Mesendoderm (in vitro differentiated cells): ENCODE measurements at regions not wholly inside any gene's neighbourhood (a gene's known extent, or its start where the extent isn't known, plus 50 kb on each side); places are given as distances from the start of the nearest gene placed in this dataset.
"Not testable (repeated sequence)": the region's sequence is repeated elsewhere in the genome, so short reads cannot be mapped to it uniquely, and the experiment has no call there.

Experiments
- DNase-seq: peaks from one replicate; pipeline ENCODE4 v3.0.0; 2013
- H2AK5ac ChIP-seq: 2 replicates; pipeline ENCODE4 v1.6.1; 2013; ENCODE audit warnings: low read length, inconsistent platforms
- H2BK120ac ChIP-seq: 2 replicates; pipeline ENCODE4 v1.6.1; 2013; ENCODE audit warnings: low read depth, mild to moderate bottlenecking, low read length, moderate library complexity, mixed read lengths
- H2BK15ac ChIP-seq: replicated peaks from 2 replicates; pipeline ENCODE4 v1.6.1; 2013; ENCODE audit warnings: low read depth, mild to moderate bottlenecking, moderate library complexity
- H2BK5ac ChIP-seq: 2 replicates; pipeline ENCODE4 v1.6.1; 2013; ENCODE audit warnings: low read length, inconsistent platforms
- H3K18ac ChIP-seq: 2 replicates; pipeline ENCODE4 v1.6.1; 2013; ENCODE audit warnings: mild to moderate bottlenecking, low read length, mixed read lengths
- H3K23ac ChIP-seq: one replicate; pipeline ENCODE4 v1.6.1; 2013; ENCODE audit warnings: low read length
- H3K27ac ChIP-seq: 2 replicates; pipeline ENCODE4 v1.5.1; 2013; ENCODE audit warnings: low read depth, mild to moderate bottlenecking, inconsistent platforms, low read length, moderate library complexity
- H3K27me3 ChIP-seq: 2 replicates; pipeline ENCODE4 v1.6.1; 2013; ENCODE audit warnings: low read length, control low read depth, mild to moderate bottlenecking, inconsistent platforms; ENCODE audit not compliant: insufficient read depth, poor library complexity
- H3K36me3 ChIP-seq: 2 replicates; pipeline ENCODE4 v1.6.1; 2013; ENCODE audit warnings: low read length, inconsistent platforms; ENCODE audit not compliant: control insufficient read depth, insufficient read depth
- H3K4ac ChIP-seq: one replicate; pipeline ENCODE4 v1.6.1; 2013; ENCODE audit warnings: low read depth, mild to moderate bottlenecking, low read length, moderate library complexity
- H3K4me1 ChIP-seq: 2 replicates; pipeline ENCODE4 v1.6.1; 2013; ENCODE audit warnings: low read depth, low read length, inconsistent platforms; ENCODE audit not compliant: control insufficient read depth
- H3K4me2 ChIP-seq: 2 replicates; pipeline ENCODE4 v1.6.1; 2013; ENCODE audit warnings: low read length
- H3K4me3 ChIP-seq: 2 replicates; pipeline ENCODE4 v1.5.1; 2013; ENCODE audit warnings: mild to moderate bottlenecking, low read length
- H3K56ac ChIP-seq: one replicate; pipeline ENCODE4 v1.6.1; 2013; ENCODE audit warnings: low read length
- H3K79me1 ChIP-seq: 2 replicates; pipeline ENCODE4 v1.6.1; 2013; ENCODE audit warnings: low read length, inconsistent platforms
- H3K79me2 ChIP-seq: 2 replicates; pipeline ENCODE4 v1.6.1; 2013; ENCODE audit warnings: mild to moderate bottlenecking, low read length; ENCODE audit not compliant: control insufficient read depth, insufficient read depth
- H3K9ac ChIP-seq: 2 replicates; pipeline ENCODE4 v1.6.1; 2013; ENCODE audit warnings: low read length, inconsistent platforms
- H4K5ac ChIP-seq: one replicate; pipeline ENCODE4 v1.6.1; 2013; ENCODE audit warnings: low read length
- H4K8ac ChIP-seq: one replicate; pipeline ENCODE4 v1.6.1; 2013; ENCODE audit warnings: low read depth, mild to moderate bottlenecking, control low read depth, low read length, moderate library complexity
- WGBS: extraction: QIAGEN DNeasy Blood & Tissue Kit; methylation state at CpG from one replicate; pipeline ENCODE4 v1.1.7; 2013; ENCODE audit warnings: low lambda C conversion rate, missing lambda C conversion rate; ENCODE audit not compliant: insufficient coverage; ENCODE audit errors: extremely low coverage; 5-methylcytosine and 5-hydroxymethylcytosine counted together

DNA sequence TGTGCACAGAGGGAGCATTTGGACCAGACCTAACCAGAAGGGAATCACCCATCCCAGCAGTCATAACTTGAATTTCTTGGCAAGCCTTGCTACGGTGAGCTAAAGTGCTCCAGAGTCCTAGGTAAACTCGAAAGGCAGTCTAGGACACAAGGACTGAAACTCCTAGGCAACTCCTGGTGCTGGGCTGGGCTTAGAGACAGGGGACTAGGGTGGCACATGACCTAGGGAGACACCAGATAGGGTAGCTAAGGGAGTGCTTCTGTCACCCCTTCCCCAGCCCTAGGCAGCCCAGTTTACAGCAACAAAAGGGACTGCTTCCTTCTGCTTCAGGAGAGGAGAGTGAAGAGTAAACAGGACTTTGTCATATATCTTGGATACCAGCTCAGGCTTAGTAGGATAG, 256.4 kb upstream of the ARHGEF26 start:
- Histone ChIP-seq H3K23ac (no peak overlapping the region), H3K27ac (no peak overlapping the region), H2BK5ac (no peak overlapping the region), H3K4me2 (no peak overlapping the region), H3K4me3 (no peak overlapping the region), H4K5ac (no peak overlapping the region), H2AK5ac (no peak overlapping the region), H3K79me1 (no peaks in the 10 kb centered on the region), H3K4ac (no peak overlapping the region), H3K4me1 (no peaks in the 10 kb centered on the region), H3K36me3 (no peaks in the 10 kb centered on the region), H2BK15ac (no peak overlapping the region), H2BK120ac (no peak overlapping the region), H3K9ac (no peak overlapping the region), H4K8ac (no peak overlapping the region), H3K27me3 (no peaks in the 10 kb centered on the region), H3K56ac (no peak overlapping the region), H3K18ac (no peak overlapping the region), H3K79me2 (no peaks in the 10 kb centered on the region)
- no CpG with 5 or more reads among the region's 2 CpGs for WGBS
- DNase-seq = no peak

DNA sequence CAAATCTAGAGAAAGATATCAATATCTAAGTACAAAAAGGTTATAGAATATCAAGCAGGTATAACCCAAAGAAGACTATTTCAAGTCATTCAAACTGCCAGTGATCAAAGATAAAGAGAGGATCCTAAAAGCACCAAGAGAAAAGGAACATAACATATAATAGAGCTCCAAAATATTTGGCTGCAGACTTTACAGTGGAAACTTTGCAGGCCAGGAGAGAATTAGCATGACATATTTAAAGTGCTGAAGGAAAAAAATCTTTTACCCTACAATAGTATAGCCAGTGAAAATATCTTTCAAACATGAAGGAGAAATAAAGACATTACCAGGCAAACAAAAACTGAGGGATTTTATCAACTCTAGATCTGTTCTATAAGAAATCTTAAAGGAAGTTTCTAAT, 254.3 kb upstream of the ARHGEF26 start:
- no peak overlapping the region for H3K4me2 ChIP-seq
- no peak overlapping the region for H3K27ac ChIP-seq
- H3K23ac ChIP-seq = no peak overlapping the region
- no peak overlapping the region for H3K9ac ChIP-seq
- no peaks in the 10 kb centered on the region for H3K79me1 ChIP-seq
- H3K4me3 ChIP-seq = no peak overlapping the region
- H3K56ac ChIP-seq = no peak overlapping the region
- H3K27me3 ChIP-seq = no peaks in the 10 kb centered on the region
- H2BK5ac ChIP-seq = no peak overlapping the region
- H4K8ac ChIP-seq = no peak overlapping the region
- no peaks in the 10 kb centered on the region for H3K79me2 ChIP-seq
- DNase-seq = no peak
- no peak overlapping the region for H4K5ac ChIP-seq
- H2BK15ac ChIP-seq = no peak overlapping the region
- H2BK120ac ChIP-seq = no peak overlapping the region
- H3K36me3 ChIP-seq = no peaks in the 10 kb centered on the region
- H3K4ac ChIP-seq = no peak overlapping the region
- no peaks in the 10 kb centered on the region for H3K4me1 ChIP-seq
- no peak overlapping the region for H3K18ac ChIP-seq
- H2AK5ac ChIP-seq = no peak overlapping the region

DNA sequence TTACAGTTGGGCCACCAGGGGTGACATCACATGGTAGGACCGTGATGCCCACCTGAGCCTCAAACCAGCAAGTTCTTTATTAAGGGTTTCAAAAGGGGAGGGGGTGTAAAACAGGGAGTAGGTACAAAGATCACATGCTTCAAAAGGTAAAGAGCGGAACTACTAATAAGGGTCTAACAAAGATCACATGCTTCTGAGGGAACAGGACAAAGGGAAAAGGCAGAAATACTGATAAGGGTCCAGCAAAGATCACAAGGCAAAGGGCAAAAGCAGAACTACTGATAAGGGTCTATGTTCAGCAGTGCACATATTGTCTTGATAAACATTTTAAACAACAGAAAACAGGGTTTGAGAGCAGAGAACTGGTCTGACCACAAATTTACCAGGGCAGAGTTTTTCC, 246.8 kb upstream of the ARHGEF26 start:
- H3K36me3 ChIP-seq, H2BK5ac ChIP-seq, H3K4ac ChIP-seq, H3K79me1 ChIP-seq, H3K9ac ChIP-seq, H3K27me3 ChIP-seq, H2BK15ac ChIP-seq, H2BK120ac ChIP-seq, H4K5ac ChIP-seq, H2AK5ac ChIP-seq, H3K56ac ChIP-seq, H3K79me2 ChIP-seq, H3K23ac ChIP-seq, H3K4me1 ChIP-seq, H3K18ac ChIP-seq, DNase-seq, H4K8ac ChIP-seq, H3K4me3 ChIP-seq, H3K4me2 ChIP-seq, H3K27ac ChIP-seq: not testable (repeated sequence)
- WGBS = no CpG with 5 or more reads among the region's 2 CpGs

DNA sequence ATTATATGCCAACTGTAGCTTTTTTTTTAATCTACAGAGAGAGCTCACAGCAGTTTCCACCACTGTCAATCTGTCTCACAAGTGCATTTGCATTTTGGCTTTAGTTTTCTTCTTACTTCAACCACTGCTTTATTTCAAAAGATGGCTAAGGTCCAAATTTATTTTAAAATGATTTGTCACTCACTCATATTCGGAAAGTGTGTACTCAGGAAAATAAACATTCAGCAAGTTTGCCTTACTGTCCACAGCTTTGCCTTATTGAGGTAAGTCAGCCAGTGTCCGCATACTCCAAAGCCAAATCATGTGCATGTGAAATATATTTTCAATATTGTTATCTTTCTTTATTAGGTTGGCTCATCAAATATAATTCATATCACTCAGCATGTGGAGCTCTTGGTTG, 240.7 kb upstream of the ARHGEF26 start:
- Histone ChIP-seq H3K56ac (no peak overlapping the region), H2BK120ac (no peak overlapping the region), H4K5ac (no peak overlapping the region), H3K23ac (no peak overlapping the region), H2AK5ac (no peak overlapping the region), H3K9ac (no peak overlapping the region), H3K36me3 (no peaks in the 10 kb centered on the region), H3K4me2 (no peak overlapping the region), H3K18ac (no peak overlapping the region), H3K4me3 (no peak overlapping the region), H3K27ac (no peak overlapping the region), H3K79me2 (no peaks in the 10 kb centered on the region), H2BK15ac (no peak overlapping the region), H4K8ac (no peak overlapping the region), H3K27me3 (no peaks in the 10 kb centered on the region), H3K4me1 (no peaks in the 10 kb centered on the region), H3K4ac (no peak overlapping the region), H3K79me1 (no peaks in the 10 kb centered on the region), H2BK5ac (no peak overlapping the region)
- WGBS = no CpG with 5 or more reads among the region's 2 CpGs
- DNase-seq = no peak

DNA sequence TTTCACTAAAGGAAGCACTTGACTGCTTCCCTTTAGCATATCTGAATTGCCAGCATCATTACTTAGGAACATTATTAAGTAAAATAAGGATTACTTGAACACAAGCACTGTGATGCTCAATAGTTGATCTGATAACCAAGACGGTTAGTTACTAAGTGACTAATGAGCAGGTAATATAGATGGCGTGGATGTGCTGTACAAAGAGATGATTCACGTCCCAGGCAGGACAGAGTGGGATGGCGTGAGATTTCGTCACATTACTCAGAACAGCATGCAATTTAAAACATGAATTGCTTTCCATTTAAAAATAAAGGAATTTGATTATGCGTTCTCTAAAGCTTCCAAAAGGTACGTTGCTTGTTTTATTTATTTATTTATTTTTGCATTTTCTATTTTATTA, 240.0 kb upstream of the ARHGEF26 start:
- Histone ChIP-seq H4K5ac (no peak overlapping the region), H3K4me1 (no peaks in the 10 kb centered on the region), H2BK5ac (no peak overlapping the region), H3K4me3 (no peak overlapping the region), H3K79me1 (no peaks in the 10 kb centered on the region), H3K23ac (no peak overlapping the region), H4K8ac (no peak overlapping the region), H3K36me3 (no peaks in the 10 kb centered on the region), H3K4me2 (no peak overlapping the region), H3K27ac (no peak overlapping the region), H2AK5ac (no peak overlapping the region), H2BK120ac (no peak overlapping the region), H3K79me2 (no peaks in the 10 kb centered on the region), H3K56ac (no peak overlapping the region), H3K4ac (no peak overlapping the region), H2BK15ac (no peak overlapping the region), H3K27me3 (no peaks in the 10 kb centered on the region), H3K9ac (no peak overlapping the region), H3K18ac (no peak overlapping the region)
- DNase-seq = no peak
- no CpG with 5 or more reads among the region's 7 CpGs for WGBS

DNA sequence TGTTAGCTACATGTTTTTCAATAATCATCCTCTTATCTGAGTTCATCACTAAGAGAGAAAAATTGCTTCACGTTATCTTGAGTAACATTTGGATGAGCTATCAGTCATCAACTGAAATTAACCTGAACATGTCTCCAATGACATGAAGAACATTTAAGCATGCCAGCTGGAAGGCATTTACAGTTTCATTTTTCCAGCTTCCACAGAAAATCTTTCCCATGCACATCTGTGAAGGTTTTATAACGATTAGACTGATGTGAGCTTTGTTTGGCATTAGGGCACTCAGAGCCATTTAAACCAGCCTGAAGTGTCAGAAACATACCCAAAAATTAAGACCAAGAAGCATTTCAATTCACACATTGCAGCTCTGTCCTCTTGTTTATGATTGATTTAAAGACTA, 235.8 kb upstream of the ARHGEF26 start:
- Histone ChIP-seq H3K56ac (no peak overlapping the region), H3K4me1 (no peaks in the 10 kb centered on the region), H3K18ac (no peak overlapping the region), H3K79me1 (no peaks in the 10 kb centered on the region), H2BK15ac (no peak overlapping the region), H3K27ac (no peak overlapping the region), H3K4ac (no peak overlapping the region), H2BK5ac (no peak overlapping the region), H3K79me2 (no peaks in the 10 kb centered on the region), H3K27me3 (no peaks in the 10 kb centered on the region), H3K36me3 (no peaks in the 10 kb centered on the region), H4K5ac (no peak overlapping the region), H4K8ac (no peak overlapping the region), H3K4me3 (no peak overlapping the region), H2AK5ac (no peak overlapping the region), H2BK120ac (no peak overlapping the region), H3K4me2 (no peak overlapping the region), H3K23ac (no peak overlapping the region), H3K9ac (no peak overlapping the region)
- WGBS = no CpG with 5 or more reads among the region's 2 CpGs
- DNase-seq = no peak
